GM18870 (cell line): ENCODE measurements at regions not wholly inside any gene's neighbourhood (a gene's known extent, or its start where the extent isn't known, plus 50 kb on each side); places are given as distances from the start of the nearest gene placed in this dataset.

Source experiments
- ATAC-seq: cut with Tn5 transposase; IDR thresholded peaks from one replicate; pipeline ENCODE4 v1.9.1; 2021; ENCODE audit warnings: moderate library complexity; ENCODE audit not compliant: unreplicated experiment

DNA sequence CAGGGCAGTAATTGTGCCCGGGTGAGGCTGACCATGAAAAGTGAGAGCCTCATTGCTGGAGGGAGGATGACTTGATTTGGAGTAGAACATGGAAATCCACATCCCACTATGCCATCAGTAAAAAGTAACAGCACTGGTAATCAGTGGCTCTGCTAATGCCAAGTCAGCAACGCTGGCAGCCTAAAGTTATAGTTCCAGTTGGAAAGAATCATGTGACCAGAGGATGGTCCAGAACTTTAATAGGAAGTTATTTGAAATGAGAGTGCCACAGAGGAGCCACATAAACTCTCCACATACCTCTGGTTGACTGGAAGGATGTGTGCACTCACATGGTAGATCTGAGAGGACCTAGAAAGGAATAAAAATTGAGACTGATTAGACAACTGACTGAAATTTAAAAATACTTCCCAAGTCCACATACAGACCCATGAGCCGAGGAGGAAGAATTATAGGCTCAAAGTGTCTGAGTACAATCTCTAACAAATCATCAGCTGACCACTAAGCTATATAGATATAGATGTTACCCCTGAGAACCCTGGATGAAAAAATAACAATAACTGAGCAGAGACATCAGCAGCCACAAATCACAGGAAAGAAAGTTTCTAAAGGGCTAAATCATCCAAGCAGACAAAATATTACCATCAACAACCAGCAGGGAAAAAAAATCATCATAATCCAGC, 346.8 kb downstream of the STK39 start:
- no peak for ATAC-seq

- ATAC-seq: no peak
Observed at GRCh38 chr2:167898340-167898739, 349.1 kb downstream of the STK39 start.

DNA sequence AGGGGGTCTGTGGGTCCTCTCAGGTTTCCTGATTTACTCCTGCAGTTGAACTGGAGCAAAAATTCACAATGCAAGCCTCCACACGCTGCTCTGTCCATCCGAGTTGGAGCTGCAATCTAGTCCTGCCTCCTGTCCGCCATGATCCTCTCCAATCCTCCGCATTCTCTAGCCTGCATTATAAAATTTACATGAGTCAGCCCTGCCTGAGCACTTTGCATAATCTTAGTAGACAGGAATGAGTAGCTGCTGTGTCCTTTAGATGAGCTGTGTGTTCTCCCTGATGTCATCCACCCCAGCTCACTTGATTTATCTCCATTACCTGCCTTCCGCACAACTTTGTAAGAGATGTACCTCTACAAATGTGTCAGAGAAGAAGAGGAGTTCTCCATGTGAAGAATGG, 355.6 kb downstream of the STK39 start:
- ATAC-seq: no peak

GRCh38 chr2:167890739-167891138, 356.7 kb downstream of the STK39 start:
- ATAC-seq: no peak

- no peak for ATAC-seq
Observed at GRCh38 chr2:167880415-167880814, 367.0 kb downstream of the STK39 start.

- no peak for ATAC-seq
Observed at GRCh38 chr2:167875529-167875928, 371.9 kb downstream of the STK39 start.

DNA sequence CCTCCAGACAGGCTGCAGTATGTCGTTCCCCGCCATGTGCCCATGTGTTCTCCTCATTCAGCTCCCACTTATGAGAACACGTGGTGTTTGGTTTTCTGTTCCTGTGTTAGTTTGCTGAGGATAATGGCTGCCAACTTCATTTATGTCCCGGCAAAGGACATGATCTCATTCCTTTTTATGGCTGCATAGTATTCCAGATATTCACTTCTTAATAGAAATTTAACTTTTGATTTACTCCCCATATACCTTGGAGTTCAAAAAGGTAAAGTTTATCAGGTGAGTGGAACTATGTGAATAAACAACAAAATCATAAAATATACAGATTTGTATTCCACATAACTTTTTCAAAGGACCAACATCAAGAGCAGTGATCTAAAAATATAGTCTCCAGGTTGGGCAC, 372.6 kb downstream of the STK39 start:
- no peak for ATAC-seq

- ATAC-seq: no peak
Observed at GRCh38 chr2:167871286-167871685, 376.1 kb downstream of the STK39 start.

DNA sequence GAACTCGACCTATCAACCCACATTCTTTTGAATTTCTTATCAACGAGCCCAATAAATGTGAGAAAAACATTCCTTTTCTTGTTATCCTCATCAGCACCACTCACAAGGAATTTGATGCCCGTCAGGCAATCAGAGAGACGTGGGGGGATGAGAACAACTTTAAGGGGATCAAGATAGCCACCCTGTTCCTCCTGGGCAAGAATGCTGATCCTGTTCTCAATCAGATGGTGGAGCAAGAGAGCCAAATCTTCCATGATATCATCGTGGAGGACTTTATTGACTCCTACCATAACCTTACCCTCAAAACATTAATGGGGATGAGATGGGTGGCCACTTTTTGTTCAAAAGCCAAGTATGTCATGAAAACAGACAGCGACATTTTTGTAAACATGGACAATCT, 378.2 kb downstream of the STK39 start:
- no peak for ATAC-seq

DNA sequence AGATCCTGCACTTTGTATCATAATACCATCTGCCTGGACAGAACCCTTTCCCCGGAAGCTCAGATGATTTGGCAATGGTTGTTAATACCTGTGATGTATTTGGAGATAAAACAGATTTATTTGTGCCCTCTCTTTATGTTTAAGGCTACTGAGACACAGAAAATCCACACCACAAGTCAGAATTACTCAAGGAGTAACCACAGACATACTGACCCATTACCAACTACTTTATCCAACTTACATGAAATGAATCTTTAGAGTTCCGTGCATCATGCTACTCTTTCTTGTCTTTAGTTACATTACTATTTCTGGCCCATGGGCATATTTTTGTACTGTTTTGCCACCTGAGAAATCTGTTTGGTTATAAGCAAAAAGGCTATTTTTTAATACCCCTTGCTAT, 384.0 kb downstream of the STK39 start:
- no peak for ATAC-seq

DNA sequence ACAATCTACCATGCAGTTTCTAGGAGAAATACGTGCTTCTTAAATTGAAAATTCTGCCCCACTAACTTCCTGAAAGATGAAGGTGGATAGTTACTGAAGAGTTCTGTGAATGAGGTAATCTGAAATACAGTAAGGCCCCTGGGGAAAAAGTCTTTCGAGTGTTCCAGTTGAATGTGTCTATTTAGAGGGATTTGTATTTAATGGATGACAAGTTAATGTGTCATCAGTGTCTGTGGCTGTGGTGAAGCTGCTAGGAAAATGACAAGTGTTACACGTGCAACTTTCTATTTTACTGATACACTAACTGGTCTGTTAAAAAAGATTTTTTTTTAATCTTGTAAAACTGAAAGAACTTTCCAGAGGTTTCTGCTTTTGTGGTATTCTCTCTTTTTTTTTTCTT, 384.6 kb downstream of the STK39 start:
- ATAC-seq: peak; percentile 80

DNA sequence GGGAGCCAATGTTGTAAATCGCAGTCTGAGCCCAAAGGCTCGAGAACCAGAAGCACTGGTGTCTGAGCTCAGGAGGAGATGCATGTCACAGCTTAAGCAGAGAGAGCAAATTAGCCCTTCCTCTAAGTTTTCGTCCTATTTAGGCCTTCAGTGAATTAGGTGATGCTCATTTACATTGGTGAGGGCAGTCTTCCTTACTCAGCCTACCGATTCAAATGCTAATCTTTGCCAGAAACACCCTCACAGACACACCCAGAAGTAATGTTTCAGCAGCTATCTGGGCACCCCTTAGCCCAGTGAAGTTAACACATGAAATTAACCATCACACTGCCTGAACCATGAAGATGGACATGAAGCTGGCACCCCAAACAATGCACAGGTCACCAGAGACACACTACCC, 385.1 kb downstream of the STK39 start:
- no peak for ATAC-seq

DNA sequence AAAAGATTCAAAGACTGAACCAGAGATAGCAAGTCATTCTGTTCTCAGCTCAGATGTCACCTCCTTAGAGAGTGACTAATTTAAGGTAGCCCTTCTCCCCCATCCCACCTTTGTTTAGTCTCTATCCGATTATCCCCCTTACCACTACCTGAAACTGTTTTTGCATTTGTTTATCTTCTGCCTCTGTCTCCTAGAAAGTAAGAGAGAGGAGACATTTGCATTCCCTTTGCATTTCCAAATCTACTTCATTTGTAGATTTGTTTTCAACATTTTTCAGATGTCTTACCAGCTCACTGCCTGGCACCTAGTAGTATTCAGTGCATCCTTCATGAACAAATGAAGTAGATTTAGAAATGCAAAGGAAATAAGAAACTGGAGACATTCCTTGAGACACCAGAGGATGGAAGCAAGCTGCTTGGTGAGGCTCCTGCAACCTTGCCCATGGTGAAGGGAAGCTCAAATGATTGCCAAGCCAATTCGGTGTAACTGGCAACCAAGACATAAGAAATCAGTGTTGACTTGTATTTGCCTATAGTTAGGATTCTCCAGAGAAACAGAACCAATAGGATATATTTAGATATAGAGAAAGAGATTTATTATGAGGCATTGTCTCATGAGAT, 385.7 kb downstream of the STK39 start:
- no peak for ATAC-seq

- peak; percentile 16 for ATAC-seq
Observed at GRCh38 chr2:167860082-167860481, 387.3 kb downstream of the STK39 start.

DNA sequence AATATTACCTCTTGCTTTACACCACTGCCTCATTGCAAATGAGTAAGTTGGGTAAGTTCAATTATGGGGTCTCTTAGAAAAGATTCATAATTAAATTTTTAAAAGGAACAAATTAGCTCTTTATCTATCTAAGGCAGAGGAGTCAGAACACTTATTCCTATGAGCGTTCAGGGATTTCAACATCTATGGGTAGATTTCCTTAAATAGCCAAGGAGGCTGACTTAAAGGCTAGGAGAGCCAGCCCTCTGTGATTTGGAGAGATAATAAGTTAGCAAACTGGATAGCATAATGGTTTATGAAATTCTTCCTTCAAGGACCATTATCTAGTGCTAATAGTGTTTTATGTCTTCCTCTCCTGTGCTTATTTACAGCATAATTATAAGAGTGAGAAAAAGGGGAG, 387.7 kb downstream of the STK39 start:
- no peak for ATAC-seq

- no peak for ATAC-seq
Observed at GRCh38 chr2:167858086-167858485, 389.3 kb downstream of the STK39 start.

DNA sequence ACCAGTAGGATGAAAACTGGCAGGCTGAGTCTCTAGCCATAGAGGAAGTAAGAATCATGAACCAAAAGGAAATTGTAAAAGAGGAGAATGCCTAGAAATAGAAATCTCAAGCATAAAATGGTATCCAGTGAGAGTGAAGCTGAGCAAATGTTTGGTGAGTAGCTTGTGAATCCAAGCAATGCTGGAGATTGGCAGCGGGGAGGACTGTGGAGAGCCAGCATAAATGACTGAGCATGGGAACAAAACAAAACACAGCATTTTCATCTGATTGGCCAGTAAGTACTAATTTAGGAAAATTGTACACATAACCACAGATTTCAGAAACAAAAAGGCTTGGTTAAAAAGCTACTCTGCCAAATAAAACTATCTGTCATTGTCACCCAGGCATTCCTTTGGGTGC, 390.0 kb downstream of the STK39 start:
- ATAC-seq: no peak

- ATAC-seq: no peak
Observed at GRCh38 chr2:167856190-167856589, 391.2 kb downstream of the STK39 start.

DNA sequence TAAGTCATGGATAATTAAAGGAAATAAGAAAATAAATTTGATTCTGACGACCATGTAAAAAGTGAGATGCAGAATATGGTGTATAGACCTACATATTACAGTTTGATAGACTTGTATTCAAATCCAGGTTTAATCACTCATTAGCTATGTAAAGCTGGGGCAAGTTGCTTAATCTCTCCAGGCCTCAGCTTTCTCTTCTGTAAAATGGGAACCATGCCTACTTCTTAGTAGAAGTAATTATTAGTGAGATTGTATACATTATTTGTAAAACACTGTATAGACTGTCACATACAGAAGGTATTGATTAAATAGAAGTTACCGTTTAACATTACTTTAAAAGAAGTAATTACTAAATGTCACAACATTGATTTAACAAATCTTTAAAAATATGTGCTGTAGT, 392.2 kb downstream of the STK39 start:
- no peak for ATAC-seq

DNA sequence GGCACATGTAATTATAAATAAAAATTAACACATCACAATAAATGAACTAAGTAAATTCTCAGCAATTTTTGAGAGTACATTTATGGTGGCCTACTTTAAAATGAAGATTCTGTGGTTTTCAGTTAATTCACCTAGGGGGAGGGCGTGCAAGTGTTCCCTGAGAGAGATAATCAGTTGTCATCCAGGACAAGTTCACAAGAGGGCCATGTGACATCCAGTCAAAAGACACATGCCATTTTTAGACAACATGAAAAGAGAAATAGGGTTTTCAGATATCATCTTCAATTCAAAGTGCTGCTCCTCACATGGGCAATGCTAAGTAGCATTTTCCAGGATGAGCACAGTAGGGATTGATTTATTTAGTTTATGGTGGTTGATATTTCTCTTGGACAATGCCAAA, 393.7 kb downstream of the STK39 start:
- ATAC-seq: no peak

DNA sequence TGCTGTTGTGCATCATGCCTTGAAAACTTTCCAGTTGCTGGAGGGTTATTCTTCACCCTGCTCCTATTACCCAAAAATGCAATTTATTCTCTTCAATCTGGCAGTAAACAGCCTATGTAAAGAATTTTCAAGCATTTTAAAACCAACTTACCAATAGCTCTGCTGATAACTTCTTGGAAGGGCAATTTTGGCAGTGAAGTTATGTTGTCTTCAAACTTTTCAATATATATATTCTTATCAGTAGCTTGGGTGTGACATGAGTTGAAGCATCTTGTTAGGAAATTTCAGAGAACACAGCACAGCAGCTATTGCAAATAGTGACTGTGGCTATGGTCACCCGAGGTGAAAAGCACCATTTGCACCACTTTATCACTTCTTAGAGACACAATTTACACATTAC, 395.5 kb downstream of the STK39 start:
- no peak for ATAC-seq

GRCh38 chr2:167851323-167851860, 396.0 kb downstream of the STK39 start:
- ATAC-seq: no peak
